ENCODE measurements at regions not wholly inside any gene's neighbourhood (a gene's known extent, or its start where the extent isn't known, plus 50 kb on each side); places are given as distances from the start of the nearest gene placed in this dataset.

GRCh38 chr12:92035477-92035876, 110.2 kb downstream of the BTG1 start:
- H3K9me3 ChIP-seq (ENCODE audit: low read depth, low read length, poor library complexity, severe bottlenecking), result no peaks in the 10 kb centered on the region
- no peaks in the 10 kb centered on the region for H3K36me3 ChIP-seq (ENCODE audit: insufficient read depth, low read length, poor library complexity, severe bottlenecking)
- POLR2A ChIA-PET (ENCODE audit: low non-redundant PET), result no interaction called here
- TF ChIP-seq EZH2 (IDR thresholded peaks at IDR 0.05; ENCODE audit: borderline replicate concordance, low read depth, low read length, poor library complexity, severe bottlenecking) (no peak), CTCF (conservative IDR thresholded peaks at IDR 0.05; ENCODE audit: low read depth, low read length) (no peak)
- no peaks in the 10 kb centered on the region for H3K27me3 ChIP-seq (replicated peaks; ENCODE audit: insufficient read depth, low read depth, low read length, poor library complexity)
- no peak for DNase-seq (ENCODE audit: low spot score)
- peaks cover 10% of the 10 kb centered on the region for H3K4me1 ChIP-seq (ENCODE audit: insufficient read depth, low read length, poor library complexity, severe bottlenecking)
- H3K27ac ChIP-seq (ENCODE audit: low read depth, low read length, poor library complexity, severe bottlenecking), result no peak overlapping the region
- intact Hi-C loops (cut with micrococcal nuclease; ENCODE audit: unreplicated experiment), result no loop called here
- CTCF ChIA-PET, result no interaction called here
- H3K4me3 ChIP-seq (ENCODE audit: low read depth, low read length, poor library complexity, severe bottlenecking), result peak overlapping the region; percentile 11
- BruUV-seq (replicated peaks), result no TSS peak

- intact Hi-C loops (cut with micrococcal nuclease; ENCODE audit: unreplicated experiment), result loop anchor here (5.0 kb wide), 1 partner anchor 107 kb away; no protein-coding TSS in a partner anchor
- H3K9me3 ChIP-seq (ENCODE audit: low read depth, low read length, poor library complexity, severe bottlenecking), result no peaks in the 10 kb centered on the region
- H3K36me3 ChIP-seq (ENCODE audit: insufficient read depth, low read length, poor library complexity, severe bottlenecking), result no peaks in the 10 kb centered on the region
- no peak for TF ChIP-seq CTCF (conservative IDR thresholded peaks at IDR 0.05; ENCODE audit: low read depth, low read length)
- TF ChIP-seq EZH2 (IDR thresholded peaks at IDR 0.05; ENCODE audit: borderline replicate concordance, low read depth, low read length, poor library complexity, severe bottlenecking), result no peak
- peaks cover 10% of the 10 kb centered on the region for H3K4me1 ChIP-seq (ENCODE audit: insufficient read depth, low read length, poor library complexity, severe bottlenecking)
- H3K4me3 ChIP-seq (ENCODE audit: low read depth, low read length, poor library complexity, severe bottlenecking), result peak overlapping the region; percentile 11
- ChIA-PET POLR2A (ENCODE audit: low non-redundant PET) (no interaction called here), CTCF (no interaction called here)
- DNase-seq (ENCODE audit: low spot score), result peak; percentile 79
- no peak overlapping the region for H3K27ac ChIP-seq (ENCODE audit: low read depth, low read length, poor library complexity, severe bottlenecking)
- H3K27me3 ChIP-seq (replicated peaks; ENCODE audit: insufficient read depth, low read depth, low read length, poor library complexity), result no peaks in the 10 kb centered on the region
- no TSS peak for BruUV-seq (replicated peaks)
Measured at GRCh38 chr12:92034858-92035401, 110.7 kb downstream of the BTG1 start.

- ChIA-PET POLR2A (ENCODE audit: low non-redundant PET) (no interaction called here), CTCF (no interaction called here)
- BruUV-seq (replicated peaks), result no TSS peak
- Histone ChIP-seq H3K36me3 (ENCODE audit: insufficient read depth, low read length, poor library complexity, severe bottlenecking) (no peaks in the 10 kb centered on the region), H3K4me1 (ENCODE audit: insufficient read depth, low read length, poor library complexity, severe bottlenecking) (peaks cover 10% of the 10 kb centered on the region), H3K27me3 (replicated peaks; ENCODE audit: insufficient read depth, low read depth, low read length, poor library complexity) (no peaks in the 10 kb centered on the region), H3K4me3 (ENCODE audit: low read depth, low read length, poor library complexity, severe bottlenecking) (no peak overlapping the region), H3K27ac (ENCODE audit: low read depth, low read length, poor library complexity, severe bottlenecking) (no peak overlapping the region), H3K9me3 (ENCODE audit: low read depth, low read length, poor library complexity, severe bottlenecking) (no peaks in the 10 kb centered on the region)
- intact Hi-C loops (cut with micrococcal nuclease; ENCODE audit: unreplicated experiment), result loop anchor here (5.0 kb wide), 1 partner anchor 108 kb away; no protein-coding TSS in a partner anchor
- no peak for DNase-seq (ENCODE audit: low spot score)
- no peak for TF ChIP-seq CTCF (conservative IDR thresholded peaks at IDR 0.05; ENCODE audit: low read depth, low read length)
- no peak for TF ChIP-seq EZH2 (IDR thresholded peaks at IDR 0.05; ENCODE audit: borderline replicate concordance, low read depth, low read length, poor library complexity, severe bottlenecking)
Measured at GRCh38 chr12:92034083-92034482, 111.6 kb downstream of the BTG1 start.

Data from A673 (cell line).